H1 (cell line): ENCODE measurements at regions not wholly inside any gene's neighbourhood (a gene's known extent, or its start where the extent isn't known, plus 50 kb on each side); places are given as distances from the start of the nearest gene placed in this dataset.

Source experiments
- JUND ChIP-seq: IDR thresholded peaks from 2 replicates; pipeline ENCODE4 v1.6.1; 2011; ENCODE audit warnings: mild to moderate bottlenecking, improper control_type of control experiment, low read length
- NRF1 ChIP-seq: IDR thresholded peaks from 2 replicates; pipeline ENCODE4 v1.6.1; 2011; ENCODE audit warnings: mild to moderate bottlenecking, low read depth, low read length, improper control_type of control experiment
- SIX5 ChIP-seq: IDR thresholded peaks from 2 replicates; pipeline ENCODE4 v1.6.1; 2011; ENCODE audit warnings: mild to moderate bottlenecking, low read depth, low read length
- TAF7 ChIP-seq: optimal IDR thresholded peaks from 2 replicates; pipeline ENCODE3; 2011; ENCODE audit warnings: low read depth, mild to moderate bottlenecking, inconsistent platforms, low read length, moderate library complexity, borderline replicate concordance

DNA sequence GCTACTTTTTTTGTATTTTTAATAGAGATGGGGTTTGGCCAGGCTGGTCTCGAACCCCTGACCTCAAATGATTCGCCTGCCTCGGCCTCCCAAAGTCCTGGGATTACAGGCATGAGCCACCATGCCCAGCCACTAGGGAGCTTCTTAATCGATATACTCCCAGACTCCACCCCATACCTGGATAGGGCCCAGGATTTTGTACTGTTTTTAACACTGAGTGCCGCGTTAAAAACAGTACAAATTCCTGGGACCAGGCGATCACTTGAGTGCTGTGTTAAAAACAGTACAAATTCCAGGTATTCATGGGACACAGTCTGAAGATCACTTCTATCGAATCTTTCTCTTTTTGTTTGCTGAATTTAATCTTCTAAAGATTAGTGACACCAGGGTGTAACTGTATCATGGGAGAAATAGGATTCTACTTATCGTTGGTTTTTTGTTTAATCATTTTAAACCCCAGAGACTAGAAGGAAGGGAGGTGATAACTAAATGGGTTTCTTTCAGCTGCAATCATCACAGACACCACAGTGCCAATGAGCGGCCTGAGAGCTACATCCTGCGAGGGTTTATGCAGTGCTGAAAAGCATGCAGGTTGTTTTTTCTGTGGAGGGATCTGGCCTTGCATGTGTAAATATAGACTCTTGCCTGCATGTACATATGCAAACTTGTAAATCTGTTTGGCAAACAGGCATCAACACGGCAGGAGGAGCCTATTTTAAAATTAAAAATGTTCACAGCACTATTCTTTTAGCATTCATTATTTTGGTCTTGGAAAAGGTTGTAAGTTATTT, 303.8 kb upstream of the WWC1 start (continued):
- TF ChIP-seq NRF1 (no peak), SIX5 (no peak), JUND (no peak), TAF7 (no peak)
